H9 (cell line): ENCODE measurements at regions not wholly inside any gene's neighbourhood (a gene's known extent, or its start where the extent isn't known, plus 50 kb on each side); places are given as distances from the start of the nearest gene placed in this dataset.

ENCODE experiments used
- DNase-seq: peaks from one replicate; pipeline ENCODE4 v3.0.0-alpha.2; 2017
- H2AFZ ChIP-seq: one replicate; pipeline ENCODE4 v1.6.1; 2013; ENCODE audit warnings: mild to moderate bottlenecking, low read length, control low read depth, moderate library complexity
- H2AK5ac ChIP-seq: 2 replicates; pipeline ENCODE4 v1.6.1; 2013; ENCODE audit warnings: low read length, control low read depth, mixed read lengths; ENCODE audit not compliant: insufficient read length
- H2BK120ac ChIP-seq: one replicate; pipeline ENCODE4 v1.6.1; 2013; ENCODE audit warnings: low read depth, mild to moderate bottlenecking, low read length, control low read depth, inconsistent platforms; ENCODE audit not compliant: poor library complexity, severe bottlenecking
- H2BK12ac ChIP-seq: 2 replicates; pipeline ENCODE4 v1.6.1; 2013; ENCODE audit warnings: low read length, control low read depth, mixed read lengths, low read depth; ENCODE audit not compliant: insufficient read length
- H2BK15ac ChIP-seq: 2 replicates; pipeline ENCODE4 v1.6.1; 2013; ENCODE audit warnings: low read depth, low read length, control low read depth
- H2BK20ac ChIP-seq: one replicate; pipeline ENCODE4 v1.6.1; 2013; ENCODE audit warnings: low read depth, mild to moderate bottlenecking, low read length, control low read depth, inconsistent platforms; ENCODE audit not compliant: poor library complexity, severe bottlenecking
- H2BK5ac ChIP-seq: 2 replicates; pipeline ENCODE4 v1.6.1; 2013; ENCODE audit warnings: low read length, control low read depth, mixed read lengths; ENCODE audit not compliant: insufficient read length
- H3K14ac ChIP-seq: 2 replicates; pipeline ENCODE4 v1.6.1; 2013; ENCODE audit warnings: low read length, control low read depth; ENCODE audit not compliant: insufficient read depth
- H3K18ac ChIP-seq: 2 replicates; pipeline ENCODE4 v1.6.1; 2013; ENCODE audit warnings: low read depth, mild to moderate bottlenecking, mixed read lengths, low read length, control low read depth; ENCODE audit not compliant: insufficient read length
- H3K23ac ChIP-seq: 2 replicates; pipeline ENCODE4 v1.6.1; 2013; ENCODE audit warnings: low read length, control low read depth, mixed read lengths, low read depth; ENCODE audit not compliant: insufficient read length
- H3K23me2 ChIP-seq: 2 replicates; pipeline ENCODE4 v1.6.1; 2013; ENCODE audit warnings: low read depth, mild to moderate bottlenecking, mixed read lengths, low read length, control low read depth; ENCODE audit not compliant: insufficient read length, poor library complexity, severe bottlenecking
- H3K27ac ChIP-seq: 2 replicates; pipeline ENCODE4 v1.5.1; 2013; ENCODE audit warnings: low read length, control low read depth, mixed read lengths, low read depth; ENCODE audit not compliant: insufficient read length
- H3K27me3 ChIP-seq: 2 replicates; pipeline ENCODE4 v1.6.1; 2013; ENCODE audit warnings: low read length, control low read depth, inconsistent platforms; ENCODE audit not compliant: insufficient read depth
- H3K4ac ChIP-seq: 2 replicates; pipeline ENCODE4 v1.6.1; 2013; ENCODE audit warnings: low read depth, mild to moderate bottlenecking, control low read depth, inconsistent platforms, low read length, moderate library complexity
- H3K4me1 ChIP-seq: 2 replicates; pipeline ENCODE4 v1.6.1; 2013; ENCODE audit warnings: low read length, control low read depth, inconsistent platforms; ENCODE audit not compliant: insufficient read depth
- H3K4me2 ChIP-seq: 2 replicates; pipeline ENCODE4 v1.6.1; 2013; ENCODE audit warnings: low read length, control low read depth, mixed read lengths; ENCODE audit not compliant: insufficient read length, insufficient read depth
- H3K56ac ChIP-seq: 2 replicates; pipeline ENCODE4 v1.6.1; 2013; ENCODE audit warnings: low read depth, mild to moderate bottlenecking, mixed read lengths, low read length, control low read depth; ENCODE audit not compliant: insufficient read length
- H3K79me1 ChIP-seq: 2 replicates; pipeline ENCODE4 v1.6.1; 2013; ENCODE audit warnings: low read depth, mild to moderate bottlenecking, moderate library complexity, low read length, control low read depth, inconsistent platforms; ENCODE audit not compliant: insufficient read depth, poor library complexity, severe bottlenecking
- H3K79me2 ChIP-seq: 2 replicates; pipeline ENCODE4 v1.6.1; 2013; ENCODE audit warnings: low read length, control low read depth, inconsistent platforms; ENCODE audit not compliant: insufficient read depth
- H3K9ac ChIP-seq: 2 replicates; pipeline ENCODE4 v1.6.1; 2013; ENCODE audit warnings: low read length, control low read depth, mixed read lengths; ENCODE audit not compliant: insufficient read length; ENCODE audit errors: extremely low read depth
- H3K9me3 ChIP-seq: one replicate; pipeline ENCODE4 v1.6.1; 2013; ENCODE audit warnings: low read depth, low read length, inconsistent platforms; ENCODE audit not compliant: control insufficient read depth
- H3T11ph ChIP-seq: one replicate; pipeline ENCODE4 v1.6.1; 2013; ENCODE audit warnings: mild to moderate bottlenecking, low read length, control low read depth, inconsistent platforms
- H4K20me1 ChIP-seq: one replicate; pipeline ENCODE4 v1.6.1; 2013; ENCODE audit not compliant: control insufficient read depth, insufficient read length, insufficient read depth
- H4K5ac ChIP-seq: 2 replicates; pipeline ENCODE4 v1.6.1; 2013; ENCODE audit warnings: low read depth, mild to moderate bottlenecking, mixed read lengths, low read length, control low read depth; ENCODE audit not compliant: insufficient read length
- H4K8ac ChIP-seq: replicated peaks from 2 replicates; pipeline ENCODE4 v1.6.1; 2013; ENCODE audit warnings: low read length, control low read depth, mixed read lengths, low read depth; ENCODE audit not compliant: insufficient read length
- H4K91ac ChIP-seq: 2 replicates; pipeline ENCODE4 v1.6.1; 2013; ENCODE audit warnings: low read depth, mild to moderate bottlenecking, moderate library complexity, mixed read lengths, low read length, control low read depth; ENCODE audit not compliant: insufficient read length
- H3K27ac Mint-ChIP-seq, 3 experiments: 2 replicates in 2 of 3; 3 replicates in 1 of 3; pipeline ENCODE4 v1.8.0; 2020 to 2021; ENCODE audit warnings: mixed read lengths in 3 of 3, mild to moderate bottlenecking in 1 of 3, moderate library complexity in 1 of 3
- H3K27me3 Mint-ChIP-seq: 2 replicates; pipeline ENCODE4 v1.8.0; 2021; ENCODE audit warnings: low read depth, mild to moderate bottlenecking, moderate library complexity, mixed read lengths
- H3K36me3 Mint-ChIP-seq, 3 experiments: 2 replicates in 2 of 3; 3 replicates in 1 of 3; pipeline ENCODE4 v1.8.0; 2020 to 2021; ENCODE audit warnings: low read depth in 3 of 3, mixed read lengths in 3 of 3; ENCODE audit not compliant: insufficient read depth in 1 of 3
- H3K4me1 Mint-ChIP-seq, 2 experiments: 2 replicates each; pipeline ENCODE4 v1.8.0; 2020; ENCODE audit warnings: mixed read lengths in 2 of 2
- H3K4me3 Mint-ChIP-seq, 2 experiments: 2 replicates in 1 of 2; 3 replicates in 1 of 2; pipeline ENCODE4 v1.8.0; 2020 to 2021; ENCODE audit warnings: mild to moderate bottlenecking in 2 of 2, mixed read lengths in 2 of 2, moderate library complexity in 1 of 2
- H3K9me3 Mint-ChIP-seq, 2 experiments: 2 replicates in 1 of 2; 3 replicates in 1 of 2; pipeline ENCODE4 v1.8.0; 2020; ENCODE audit warnings: mild to moderate bottlenecking in 2 of 2, mixed read lengths in 2 of 2, moderate library complexity in 1 of 2
- CTCF ChIP-seq: fragments of 200-600 bp; sonication (generic); conservative IDR thresholded peaks from 3 replicates; pipeline ENCODE4 v1.8.0; 2021; ENCODE audit warnings: antibody characterized with exemption, mild to moderate bottlenecking
- WGBS: extraction: QIAGEN DNeasy Blood & Tissue Kit; methylation state at CpG from one replicate; pipeline ENCODE4 v1.1.7; 2013; ENCODE audit warnings: missing lambda C conversion rate, low lambda C conversion rate, mixed read lengths; ENCODE audit not compliant: insufficient read length; ENCODE audit errors: extremely low coverage; 5-methylcytosine and 5-hydroxymethylcytosine counted together

GRCh38 chr21:24280596-24280995, 1326.7 kb downstream of the MRPL39 start:
- Mint-ChIP-seq H3K4me1 (no peaks in the 10 kb centered on the region), H3K27me3 (peaks cover 1% of the 10 kb centered on the region; the same call in 1 of the 2 replicates), H3K9me3 (peaks cover 39 to 59% of the 10 kb centered on the region in 2 experiments), H3K27ac (no peak overlapping the region), H3K36me3 (peaks cover 0 to 14% (median 0%) of the 10 kb centered on the region in 3 experiments; a peak in 2 of 7 replicates), H3K4me3 (no peak overlapping the region)
- no peak for TF ChIP-seq CTCF
- Histone ChIP-seq H3K56ac (no peak overlapping the region), H2AK5ac (no peak overlapping the region), H2BK5ac (no peak overlapping the region), H3K79me1 (no peaks in the 10 kb centered on the region), H4K5ac (no peak overlapping the region), H2BK15ac (no peak overlapping the region), H3K27ac (no peak overlapping the region), H3K27me3 (no peaks in the 10 kb centered on the region), H3K4me2 (no peak overlapping the region), H3K18ac (no peak overlapping the region), H3K4ac (no peak overlapping the region), H3K23me2 (no peaks in the 10 kb centered on the region), H3T11ph (no peak overlapping the region), H3K4me1 (no peaks in the 10 kb centered on the region), H2BK12ac (no peak overlapping the region), H3K79me2 (no peaks in the 10 kb centered on the region), H3K14ac (no peak overlapping the region), H4K20me1 (no peaks in the 10 kb centered on the region), H3K23ac (no peak overlapping the region), H2AFZ (no peak overlapping the region), H4K91ac (no peak overlapping the region), H2BK20ac (no peak overlapping the region), H3K9me3 (no peaks in the 10 kb centered on the region), H3K9ac (no peak overlapping the region), H2BK120ac (no peak overlapping the region), H4K8ac (no peak overlapping the region)
- no CpG with 5 or more reads among the region's 4 CpGs for WGBS
- no peak for DNase-seq
